Endothelial cell of umbilical vein (primary cell): ENCODE measurements at regions not wholly inside any gene's neighbourhood (a gene's known extent, or its start where the extent isn't known, plus 50 kb on each side); places are given as distances from the start of the nearest gene placed in this dataset.

Source experiments
- BruUV-seq: library from RNA; stranded (reverse); fragments of 400-500 nt; replicated peaks from 2 replicates; lab custom pipeline; 2021; lab: Mats Ljungman, UMichigan
- CTCF ChIA-PET: fragments of 300-600, 350-600 bp; sonication (Branson Sonifier 250); formaldehyde crosslinking; loops from one replicate; lab custom pipeline; 2021; ENCODE audit warnings: antibody characterized with exemption, inconsistent platforms; lab: Charles Lee
- POLR2A ChIA-PET: fragments of 300-600, 350-600 bp; sonication (Branson Sonifier 250); formaldehyde crosslinking; loops from one replicate; lab custom pipeline; 2021; ENCODE audit warnings: antibody characterized with exemption, inconsistent platforms; lab: Charles Lee
- DNase-seq: peaks from one replicate; pipeline ENCODE4 v3.0.0-alpha.2; 2011; ENCODE audit warnings: low read depth, low spot score
- FAIRE-seq: peaks from 2 replicates; lab custom pipeline; 2011; peaks lifted over from hg19 to GRCh38; lab: Jason Lieb, UNC
- H2AFZ ChIP-seq: 2 replicates; pipeline ENCODE4 v1.6.0; 2012; ENCODE audit warnings: low read depth, low read length, control low read depth, inconsistent platforms
- H3K27ac ChIP-seq: 2 replicates; pipeline ENCODE4 v1.5.1; 2011; ENCODE audit warnings: low read depth, mild to moderate bottlenecking, control low read depth, low read length, moderate library complexity; ENCODE audit not compliant: insufficient read depth
- H3K27me3 ChIP-seq, 2 experiments: 2 replicates each; pipeline versions ENCODE4 v1.6.0 to v1.6.1; 2011; ENCODE audit warnings: low read length in 2 of 2, mixed read lengths in 1 of 2; ENCODE audit not compliant: control insufficient read depth in 2 of 2, insufficient read depth in 2 of 2
- H3K36me3 ChIP-seq, 2 experiments: 2 replicates in 1 of 2; 3 replicates in 1 of 2; pipeline ENCODE4 v1.5.1; 2011; ENCODE audit warnings: low read length in 2 of 2, mild to moderate bottlenecking in 1 of 2, moderate library complexity in 1 of 2; ENCODE audit not compliant: control insufficient read depth in 2 of 2, insufficient read depth in 2 of 2; ENCODE audit errors: extremely low read depth in 1 of 2
- H3K4me1 ChIP-seq: 3 replicates; pipeline ENCODE4 v1.5.1; 2011; ENCODE audit warnings: mild to moderate bottlenecking, low read length; ENCODE audit not compliant: control insufficient read depth, insufficient read depth; ENCODE audit errors: extremely low read depth
- H3K4me2 ChIP-seq: 2 replicates; pipeline ENCODE4 v1.6.1; 2011; ENCODE audit warnings: low read length, control low read depth, mixed read lengths; ENCODE audit not compliant: insufficient read depth
- H3K4me3 ChIP-seq, 3 experiments: fragments of 200-600 bp in 1 of 3; sonication (generic), shearing (Covaris generic) in 1 of 3; replicated peaks in 1 of 3; 2 replicates each; pipeline ENCODE4 v1.5.1; 2011 to 2016; ENCODE audit warnings: control low read depth in 3 of 3, low read length in 3 of 3, mild to moderate bottlenecking in 2 of 3, inconsistent platforms in 1 of 3, low read depth in 1 of 3, moderate library complexity in 1 of 3; ENCODE audit not compliant: insufficient read depth in 1 of 3
- H3K79me2 ChIP-seq: 2 replicates; pipeline ENCODE4 v1.6.0; 2012; ENCODE audit warnings: low read length, inconsistent platforms; ENCODE audit not compliant: control insufficient read depth, insufficient read depth
- H3K9ac ChIP-seq: replicated peaks from 2 replicates; pipeline ENCODE3; 2011; ENCODE audit warnings: low read length, control low read depth; ENCODE audit not compliant: insufficient read depth; ENCODE audit errors: extremely low read depth
- H3K9me1 ChIP-seq: replicated peaks from 3 replicates; pipeline ENCODE4 v1.6.0; 2011; ENCODE audit warnings: mild to moderate bottlenecking, low read length; ENCODE audit not compliant: control insufficient read depth, insufficient read depth; ENCODE audit errors: extremely low read depth
- H3K9me3 ChIP-seq: replicated peaks from 2 replicates; pipeline ENCODE4 v1.5.1; 2012; ENCODE audit warnings: low read length, inconsistent platforms; ENCODE audit not compliant: control insufficient read depth, insufficient read depth
- H4K20me1 ChIP-seq: replicated peaks from 2 replicates; pipeline ENCODE3; 2011; ENCODE audit warnings: mild to moderate bottlenecking, low read length; ENCODE audit not compliant: control insufficient read depth, insufficient read depth; ENCODE audit errors: extremely low read depth
- EZH2 ChIP-seq: IDR thresholded peaks from 2 replicates; pipeline ENCODE4 v1.6.1; 2012; ENCODE audit warnings: borderline replicate concordance, low read depth, mild to moderate bottlenecking, moderate library complexity, low read length, inconsistent platforms; ENCODE audit not compliant: severe bottlenecking
- FOS ChIP-seq: IDR thresholded peaks from 2 replicates; pipeline ENCODE4 v1.6.1; 2011; ENCODE audit warnings: mild to moderate bottlenecking, low read length, moderate library complexity, borderline replicate concordance; ENCODE audit not compliant: insufficient read depth
- GATA2 ChIP-seq: IDR thresholded peaks from 2 replicates; pipeline ENCODE4 v1.7.0; 2011; ENCODE audit warnings: low read depth, mild to moderate bottlenecking, moderate library complexity, mixed read lengths, low read length; ENCODE audit not compliant: insufficient read length, insufficient read depth
- JUN ChIP-seq: IDR thresholded peaks from 2 replicates; pipeline ENCODE4 v1.6.1; 2011; ENCODE audit warnings: borderline replicate concordance, low read depth; ENCODE audit not compliant: insufficient read length, insufficient read depth
- MYC ChIP-seq: IDR thresholded peaks from one replicate; pipeline ENCODE4 v1.6.1; 2011; ENCODE audit warnings: mild to moderate bottlenecking, low read depth, low read length
- POLR2A ChIP-seq: IDR thresholded peaks from 2 replicates; pipeline ENCODE4 v1.6.1; 2012; ENCODE audit warnings: low read depth, mild to moderate bottlenecking, control low read depth, low read length
- POLR2AphosphoS5 ChIP-seq: IDR thresholded peaks from 2 replicates; pipeline ENCODE4 v1.6.1; 2012; ENCODE audit warnings: low read depth, mild to moderate bottlenecking, control low read depth, low read length, moderate library complexity; ENCODE audit not compliant: insufficient read depth
- dilution Hi-C: fragments of 300-500 bp; cut with MboI; formaldehyde crosslinking; loops from one replicate; pipeline ENCODE4 v1.15.0; 2019; ENCODE audit warnings: low sequenced_read_pairs; ENCODE audit not compliant: extremely low pct_ligation_motif_present
- intact Hi-C: fragments of 100-400 bp; cut with micrococcal nuclease; formaldehyde crosslinking; loops from one replicate; pipeline ENCODE4 v1.10.0; 2022
- TF ChIP-seq, protein P1 (sequence below), 2 donors: IDR thresholded peaks; 1 replicate in 1 of 2; 2 replicates in 1 of 2; pipeline ENCODE4 v1.5.1; 2011; ENCODE audit warnings: low read length in 2 of 2, mild to moderate bottlenecking in 2 of 2, moderate library complexity in 2 of 2, control low read depth in 1 of 2, inconsistent platforms in 1 of 2, low read depth in 1 of 2; ENCODE audit not compliant: insufficient read depth in 1 of 2; ENCODE audit errors: extremely low read depth in 1 of 2
- TF ChIP-seq, protein P2 (sequence below): IDR thresholded peaks from 2 replicates; pipeline ENCODE4 v1.6.1; 2011; ENCODE audit not compliant: insufficient read depth, insufficient read length

DNA sequence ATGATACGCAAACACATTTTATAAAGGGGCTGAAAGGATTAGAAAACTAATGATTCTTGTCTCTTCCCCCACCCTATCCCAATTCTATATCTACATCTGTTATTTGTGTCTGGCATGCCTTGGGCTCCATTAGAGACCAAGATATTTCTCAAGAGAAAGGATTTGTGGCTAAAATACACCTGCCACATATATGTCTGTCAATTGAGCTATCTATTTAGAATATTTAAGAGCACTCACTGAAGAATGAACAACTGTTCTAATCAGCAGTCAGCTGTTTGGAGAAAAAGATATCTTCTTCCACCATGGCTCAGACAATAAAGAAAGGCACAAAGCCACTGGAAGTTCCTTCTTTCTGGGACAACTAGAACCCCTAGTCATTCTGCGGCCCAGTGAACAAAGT, 61.7 kb upstream of the LRRN1 start:
- H3K4me2 ChIP-seq, result no peak overlapping the region
- H3K4me3 ChIP-seq, result no peak overlapping the region
- H3K9me3 ChIP-seq, result peaks cover 7% of the 10 kb centered on the region
- TF ChIP-seq, protein P1, sequence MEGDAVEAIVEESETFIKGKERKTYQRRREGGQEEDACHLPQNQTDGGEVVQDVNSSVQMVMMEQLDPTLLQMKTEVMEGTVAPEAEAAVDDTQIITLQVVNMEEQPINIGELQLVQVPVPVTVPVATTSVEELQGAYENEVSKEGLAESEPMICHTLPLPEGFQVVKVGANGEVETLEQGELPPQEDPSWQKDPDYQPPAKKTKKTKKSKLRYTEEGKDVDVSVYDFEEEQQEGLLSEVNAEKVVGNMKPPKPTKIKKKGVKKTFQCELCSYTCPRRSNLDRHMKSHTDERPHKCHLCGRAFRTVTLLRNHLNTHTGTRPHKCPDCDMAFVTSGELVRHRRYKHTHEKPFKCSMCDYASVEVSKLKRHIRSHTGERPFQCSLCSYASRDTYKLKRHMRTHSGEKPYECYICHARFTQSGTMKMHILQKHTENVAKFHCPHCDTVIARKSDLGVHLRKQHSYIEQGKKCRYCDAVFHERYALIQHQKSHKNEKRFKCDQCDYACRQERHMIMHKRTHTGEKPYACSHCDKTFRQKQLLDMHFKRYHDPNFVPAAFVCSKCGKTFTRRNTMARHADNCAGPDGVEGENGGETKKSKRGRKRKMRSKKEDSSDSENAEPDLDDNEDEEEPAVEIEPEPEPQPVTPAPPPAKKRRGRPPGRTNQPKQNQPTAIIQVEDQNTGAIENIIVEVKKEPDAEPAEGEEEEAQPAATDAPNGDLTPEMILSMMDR (IDR thresholded peaks at IDR 0.05; ENCODE audit: extremely low read depth in 1 of 2, insufficient read depth in 1 of 2, low read depth in 1 of 2, low read length in 2 of 2), result no peak
- TF ChIP-seq POLR2A (no peak), POLR2AphosphoS5 (no peak), GATA2 (no peak)
- TF ChIP-seq, protein P2, sequence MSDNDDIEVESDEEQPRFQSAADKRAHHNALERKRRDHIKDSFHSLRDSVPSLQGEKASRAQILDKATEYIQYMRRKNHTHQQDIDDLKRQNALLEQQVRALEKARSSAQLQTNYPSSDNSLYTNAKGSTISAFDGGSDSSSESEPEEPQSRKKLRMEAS, result no peak
- no peak for DNase-seq
- POLR2A ChIA-PET, result no interaction called here
- intact Hi-C loops, result no loop called here
- no peak overlapping the region for H2AFZ ChIP-seq
- no peaks in the 10 kb centered on the region for H4K20me1 ChIP-seq
- H3K36me3 ChIP-seq, result no peaks in the 10 kb centered on the region
- FAIRE-seq, result no peak
- H3K9ac ChIP-seq, result no peak overlapping the region
- H3K27me3 ChIP-seq, result no peaks in the 10 kb centered on the region
- CTCF ChIA-PET, result no interaction called here
- H3K4me1 ChIP-seq, result no peaks in the 10 kb centered on the region
- no peaks in the 10 kb centered on the region for H3K79me2 ChIP-seq
- BruUV-seq, result no TSS peak
- H3K9me1 ChIP-seq, result no peaks in the 10 kb centered on the region
- H3K27ac ChIP-seq, result no peak overlapping the region
- dilution Hi-C loops, result no loop called here

DNA sequence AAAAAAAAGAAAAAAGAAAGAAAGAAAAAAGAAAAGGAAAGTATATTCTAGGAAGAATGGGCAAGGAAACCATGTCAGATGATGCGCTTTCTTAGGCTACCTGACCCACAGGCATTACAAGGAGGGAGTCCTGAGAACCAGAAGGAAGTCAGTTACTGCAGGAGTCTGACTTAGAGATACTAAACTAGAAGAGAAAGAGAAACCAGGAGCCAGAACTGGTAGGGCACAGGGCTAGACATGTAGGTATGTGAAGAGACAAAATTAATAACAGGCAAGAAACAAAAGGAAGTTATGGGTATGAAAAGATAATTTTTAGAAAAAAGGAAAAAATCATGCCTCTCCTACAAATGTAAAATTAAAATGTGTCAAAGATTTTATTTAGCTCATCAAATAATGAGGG, 63.3 kb upstream of the LRRN1 start:
- no TSS peak for BruUV-seq
- ChIA-PET CTCF (no interaction called here), POLR2A (no interaction called here)
- Histone ChIP-seq H3K9me1 (no peaks in the 10 kb centered on the region), H3K9ac (no peak overlapping the region), H3K9me3 (peaks cover 2% of the 10 kb centered on the region), H3K27me3 (no peaks in the 10 kb centered on the region), H3K27ac (no peak overlapping the region), H2AFZ (no peak overlapping the region), H4K20me1 (no peaks in the 10 kb centered on the region), H3K79me2 (no peaks in the 10 kb centered on the region), H3K4me1 (no peaks in the 10 kb centered on the region), H3K4me2 (no peak overlapping the region), H3K4me3 (no peak overlapping the region), H3K36me3 (no peaks in the 10 kb centered on the region)
- TF ChIP-seq GATA2 (no peak), FOS (no peak), MYC (no peak), POLR2A (no peak), JUN (no peak), EZH2 (no peak)
- TF ChIP-seq, protein P1 (IDR thresholded peaks at IDR 0.05; ENCODE audit: extremely low read depth in 1 of 2, insufficient read depth in 1 of 2, low read depth in 1 of 2, low read length in 2 of 2), result no peak
- TF ChIP-seq, protein P2, result no peak
- no peak for DNase-seq
- dilution Hi-C loops, result no loop called here
- FAIRE-seq, result no peak
- intact Hi-C loops, result no loop called here
